GM10248 (cell line): ENCODE measurements at regions not wholly inside any gene's neighbourhood (a gene's known extent, or its start where the extent isn't known, plus 50 kb on each side); places are given as distances from the start of the nearest gene placed in this dataset.
"Not testable (repeated sequence)": the region's sequence is repeated elsewhere in the genome, so short reads cannot be mapped to it uniquely, and the experiment has no call there.

ENCODE experiments used
- CTCF ChIA-PET: fragments of 300-600 bp; sonication (Branson Sonifier 250); formaldehyde crosslinking; extraction: SDS; loops from one replicate; lab custom pipeline; 2021; ENCODE audit warnings: antibody characterized with exemption; lab: Yijun Ruan, JAX
- POLR2A ChIA-PET: fragments of 350-650 bp; sonication (Branson Sonifier 250); formaldehyde crosslinking; extraction: SDS; loops from one replicate; lab custom pipeline; 2020; ENCODE audit warnings: antibody characterized with exemption; lab: Yijun Ruan, JAX
- DNase-seq: peaks from one replicate; pipeline ENCODE4 v3.0.0; 2012; ENCODE audit errors: extremely low spot score
- TF ChIP-seq, protein P1 (sequence below): IDR thresholded peaks from 2 replicates; pipeline ENCODE4 v1.5.1; 2012; ENCODE audit warnings: mild to moderate bottlenecking, low read depth; ENCODE audit errors: extremely low read depth, missing control alignments, control extremely low read depth

GRCh38 chr4:162869157-162869556 lies 297.5 kb downstream of the NAF1 start:
- ChIA-PET CTCF (no interaction called here), POLR2A (no interaction called here)
- TF ChIP-seq, protein P1, sequence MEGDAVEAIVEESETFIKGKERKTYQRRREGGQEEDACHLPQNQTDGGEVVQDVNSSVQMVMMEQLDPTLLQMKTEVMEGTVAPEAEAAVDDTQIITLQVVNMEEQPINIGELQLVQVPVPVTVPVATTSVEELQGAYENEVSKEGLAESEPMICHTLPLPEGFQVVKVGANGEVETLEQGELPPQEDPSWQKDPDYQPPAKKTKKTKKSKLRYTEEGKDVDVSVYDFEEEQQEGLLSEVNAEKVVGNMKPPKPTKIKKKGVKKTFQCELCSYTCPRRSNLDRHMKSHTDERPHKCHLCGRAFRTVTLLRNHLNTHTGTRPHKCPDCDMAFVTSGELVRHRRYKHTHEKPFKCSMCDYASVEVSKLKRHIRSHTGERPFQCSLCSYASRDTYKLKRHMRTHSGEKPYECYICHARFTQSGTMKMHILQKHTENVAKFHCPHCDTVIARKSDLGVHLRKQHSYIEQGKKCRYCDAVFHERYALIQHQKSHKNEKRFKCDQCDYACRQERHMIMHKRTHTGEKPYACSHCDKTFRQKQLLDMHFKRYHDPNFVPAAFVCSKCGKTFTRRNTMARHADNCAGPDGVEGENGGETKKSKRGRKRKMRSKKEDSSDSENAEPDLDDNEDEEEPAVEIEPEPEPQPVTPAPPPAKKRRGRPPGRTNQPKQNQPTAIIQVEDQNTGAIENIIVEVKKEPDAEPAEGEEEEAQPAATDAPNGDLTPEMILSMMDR, result no peak
- DNase-seq, result no peak

DNA sequence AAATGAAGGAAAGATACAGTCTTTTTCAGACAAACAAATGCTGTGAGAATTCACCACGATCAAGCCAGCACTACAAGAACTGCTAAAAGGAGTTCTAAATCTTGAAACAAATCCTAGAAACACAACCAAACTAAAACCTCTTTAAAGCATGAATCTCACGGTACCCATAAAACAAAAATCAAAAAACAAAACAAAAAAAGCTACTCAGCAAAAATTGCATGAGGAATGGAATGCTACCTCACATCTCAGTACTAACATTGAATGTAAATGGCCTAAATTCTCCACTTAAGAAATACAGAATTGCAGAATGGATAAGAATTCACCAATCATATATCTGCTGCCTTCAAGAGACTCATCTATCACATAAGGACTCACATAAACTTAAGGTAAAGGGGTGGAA lies 300.1 kb downstream of the NAF1 start:
- TF ChIP-seq, protein P1, result no peak
- ChIA-PET POLR2A (no interaction called here), CTCF (interaction anchor here (1.1 kb wide), 1 partner anchor 25 kb away, joined by 3 read pairs; no protein-coding TSS in a partner anchor)
- no peak for DNase-seq

GRCh38 chr4:162865102-162865501 lies 301.6 kb downstream of the NAF1 start:
- DNase-seq, result no peak
- TF ChIP-seq, protein P1, result no peak
- ChIA-PET POLR2A (no interaction called here), CTCF (interaction anchor here (1.5 kb wide), 1 partner anchor 18 kb away, joined by 3 read pairs; no protein-coding TSS in a partner anchor)

GRCh38 chr4:162853788-162854187 lies 312.9 kb downstream of the NAF1 start:
- POLR2A ChIA-PET, result no interaction called here
- no peak for DNase-seq
- TF ChIP-seq, protein P1, result no peak
- CTCF ChIA-PET, result no interaction called here

DNA sequence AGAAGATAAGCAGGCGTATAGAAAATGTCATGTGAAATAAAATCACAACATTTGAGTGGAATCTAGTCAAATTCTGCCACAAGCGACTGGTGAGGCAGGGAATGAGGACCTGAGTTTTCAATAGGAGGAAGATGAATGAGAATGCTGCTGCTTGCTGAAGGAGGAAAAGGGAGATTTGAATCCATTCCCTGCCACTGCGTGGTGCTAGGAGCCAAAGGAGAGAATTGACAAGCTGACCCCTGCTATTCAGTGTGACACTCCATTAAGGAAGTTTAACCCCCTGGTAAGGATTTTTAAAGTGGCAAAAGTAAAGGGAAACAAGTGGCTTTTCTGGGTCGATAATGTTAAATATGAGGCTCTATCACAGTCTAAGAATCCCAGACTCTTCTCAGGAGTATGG lies 314.0 kb downstream of the NAF1 start:
- DNase-seq, result no peak
- TF ChIP-seq, protein P1, result no peak
- CTCF ChIA-PET, result no interaction called here
- POLR2A ChIA-PET, result no interaction called here

DNA sequence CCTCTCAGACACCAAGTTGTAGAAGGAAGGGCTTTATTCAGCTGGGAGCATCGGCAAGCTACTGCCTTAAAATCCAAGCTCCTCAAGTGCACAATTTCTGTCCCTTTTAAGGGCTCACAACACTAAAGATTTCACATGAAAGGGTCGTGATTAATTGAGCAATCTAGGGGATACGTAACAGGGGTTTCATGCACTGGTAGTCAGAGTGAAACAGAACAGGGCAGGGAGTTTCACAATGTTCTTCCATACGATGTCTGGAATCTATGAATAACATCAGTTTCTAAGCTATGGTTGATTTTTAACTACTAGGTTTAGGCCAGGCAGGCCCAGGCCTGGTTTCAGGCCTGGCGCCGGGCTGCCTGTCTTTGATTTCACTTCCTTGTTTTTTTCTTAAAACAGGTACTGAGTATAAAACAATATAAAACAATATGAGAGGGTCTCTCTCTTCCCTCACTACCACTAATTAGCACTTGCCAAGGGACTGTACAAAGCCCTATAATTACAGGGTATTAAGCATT lies 315.4 kb downstream of the NAF1 start:
- CTCF ChIA-PET, result interaction anchor here (1.0 to 1.4 kb wide), 2 partner anchors 17 to 36 kb away, joined by 3 read pairs; no protein-coding TSS in a partner anchor
- POLR2A ChIA-PET, DNase-seq: not testable (repeated sequence)

DNA sequence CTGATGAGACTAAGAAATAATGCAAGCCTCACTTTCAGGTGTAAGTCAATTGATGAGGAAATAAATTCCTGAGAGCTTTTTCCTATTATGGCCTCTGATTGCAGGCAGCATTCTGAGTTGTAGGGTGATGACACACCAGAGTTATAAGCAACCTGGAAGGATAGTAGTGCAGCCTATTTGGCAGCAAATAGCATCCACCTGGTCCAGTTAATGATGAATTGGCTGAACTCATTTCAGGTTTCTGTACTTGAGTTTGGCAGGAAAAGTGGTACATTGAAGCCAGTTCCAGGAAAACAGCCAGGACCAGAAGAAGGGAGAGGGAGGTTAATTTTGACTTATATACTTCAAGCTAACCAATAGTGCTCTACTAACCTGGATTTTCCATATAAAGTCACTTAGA lies 316.8 kb downstream of the NAF1 start:
- TF ChIP-seq, protein P1, result no peak
- DNase-seq, result no peak
- POLR2A ChIA-PET, result no interaction called here
- CTCF ChIA-PET, result no interaction called here
